Omental fat pad (tissue), 3 donors: ENCODE measurements at regions not wholly inside any gene's neighbourhood (a gene's known extent, or its start where the extent isn't known, plus 50 kb on each side); places are given as distances from the start of the nearest gene placed in this dataset.
"Not testable (repeated sequence)": the region's sequence is repeated elsewhere in the genome, so short reads cannot be mapped to it uniquely, and the experiment has no call there.

Source experiments
- ATAC-seq: fragments of 150-250 bp; one replicate; pipeline ENCODE4 v1.9.1; 2016; ENCODE audit warnings: mild to moderate bottlenecking, moderate library complexity; ENCODE audit not compliant: low FRiP score
- DNase-seq: peaks from one replicate; pipeline ENCODE4 v3.0.0-alpha.2; 2019; ENCODE audit warnings: low spot score
- CTCF ChIP-seq, 3 donors: fragments of 450-650 bp; IDR thresholded peaks; one replicate each; pipeline ENCODE4 v1.5.1; 2016 to 2017; ENCODE audit warnings: antibody characterized with exemption in 3 of 3, mild to moderate bottlenecking in 3 of 3, moderate library complexity in 2 of 3

GRCh38 chr9:109997682-109998081, 210.3 kb downstream of the C9orf152 start:
- DNase-seq (no peak), ATAC-seq (no peak)
- no peak for TF ChIP-seq CTCF (IDR thresholded peaks at IDR 0.05)

GRCh38 chr9:110005521-110005920, 202.4 kb downstream of the C9orf152 start:
- not testable (repeated sequence) for ATAC-seq, DNase-seq

GRCh38 chr9:110006657-110007056, 201.3 kb downstream of the C9orf152 start:
- DNase-seq (no peak), ATAC-seq (no peak)
- TF ChIP-seq CTCF (IDR thresholded peaks at IDR 0.05) = no peak

- no peak for TF ChIP-seq CTCF (IDR thresholded peaks at IDR 0.05)
- DNase-seq (no peak), ATAC-seq (no peak)
Observed at GRCh38 chr9:110007477-110008270, 200.3 kb downstream of the C9orf152 start.

- DNase-seq (no peak), ATAC-seq (no peak)
- no peak for TF ChIP-seq CTCF (IDR thresholded peaks at IDR 0.05)
Observed at GRCh38 chr9:110008663-110009062, 199.3 kb downstream of the C9orf152 start.

- no peak for TF ChIP-seq CTCF (IDR thresholded peaks at IDR 0.05)
- ATAC-seq = no peak
- DNase-seq = no peak
Observed at GRCh38 chr9:110011628-110012320, 196.2 kb downstream of the C9orf152 start.

- TF ChIP-seq CTCF (IDR thresholded peaks at IDR 0.05) = no peak
Observed at GRCh38 chr9:110013064-110013463, 194.9 kb downstream of the C9orf152 start.

More at GRCh38 chr9:110013064-110013463, 194.9 kb downstream of the C9orf152 start:
- no peak for DNase-seq
- ATAC-seq = no peak
